Pulmonary artery endothelial cell (primary cell): ENCODE measurements at regions not wholly inside any gene's neighbourhood (a gene's known extent, or its start where the extent isn't known, plus 50 kb on each side); places are given as distances from the start of the nearest gene placed in this dataset.
"Not testable (repeated sequence)": the region's sequence is repeated elsewhere in the genome, so short reads cannot be mapped to it uniquely, and the experiment has no call there.

Experiments used
- DNase-seq: peaks from one replicate; pipeline ENCODE4 v3.0.0-alpha.2; 2011; ENCODE audit warnings: low read depth, low spot score

- no peak for DNase-seq
Measured at GRCh38 chr12:19901841-19902240, 462.5 kb downstream of the AEBP2 start.

GRCh38 chr12:19904819-19905218 lies 463.5 kb upstream of the PDE3A start:
- no peak for DNase-seq

DNA sequence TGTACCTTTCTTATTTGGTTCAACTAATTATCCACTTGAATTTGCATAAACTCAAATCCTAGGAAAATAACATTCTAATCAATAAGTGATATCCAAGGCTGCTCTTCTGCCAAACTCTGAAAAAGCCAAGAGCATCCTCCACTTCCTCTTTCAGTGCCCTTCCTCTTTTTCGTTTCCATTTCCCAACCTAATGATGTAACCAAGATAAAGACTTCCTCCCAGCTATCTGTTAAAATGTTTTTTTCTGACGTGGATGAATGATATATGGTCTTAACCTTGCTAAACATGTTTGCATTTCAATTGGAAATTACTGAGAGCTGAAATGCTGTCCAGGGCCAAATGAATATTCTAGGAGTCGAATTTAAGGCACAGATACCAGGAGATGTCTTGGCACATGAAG lies 459.5 kb upstream of the PDE3A start:
- no peak for DNase-seq

- DNase-seq: no peak
Measured at GRCh38 chr12:19909418-19909817, 458.9 kb upstream of the PDE3A start.

DNA sequence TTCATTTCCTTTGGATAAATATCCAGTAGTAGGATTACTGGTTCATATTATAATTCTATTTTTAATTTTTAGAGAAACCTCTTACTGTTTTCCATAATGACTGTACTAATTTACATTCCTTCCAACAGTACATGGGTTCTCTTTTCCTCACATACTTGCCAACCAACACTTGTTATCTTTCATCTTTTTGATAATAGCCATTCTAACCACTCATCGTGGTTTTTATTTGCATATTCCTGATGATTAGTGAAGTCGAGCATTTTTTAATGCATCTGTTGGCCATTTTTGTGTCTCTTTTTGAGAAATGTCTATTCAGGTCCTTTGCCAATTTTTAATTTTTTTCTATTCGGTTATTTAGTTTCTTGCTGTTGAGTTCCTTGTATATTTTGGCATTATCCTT lies 457.7 kb upstream of the PDE3A start:
- no peak for DNase-seq

- DNase-seq: no peak
Measured at GRCh38 chr12:19912991-19913390, 455.3 kb upstream of the PDE3A start.

DNA sequence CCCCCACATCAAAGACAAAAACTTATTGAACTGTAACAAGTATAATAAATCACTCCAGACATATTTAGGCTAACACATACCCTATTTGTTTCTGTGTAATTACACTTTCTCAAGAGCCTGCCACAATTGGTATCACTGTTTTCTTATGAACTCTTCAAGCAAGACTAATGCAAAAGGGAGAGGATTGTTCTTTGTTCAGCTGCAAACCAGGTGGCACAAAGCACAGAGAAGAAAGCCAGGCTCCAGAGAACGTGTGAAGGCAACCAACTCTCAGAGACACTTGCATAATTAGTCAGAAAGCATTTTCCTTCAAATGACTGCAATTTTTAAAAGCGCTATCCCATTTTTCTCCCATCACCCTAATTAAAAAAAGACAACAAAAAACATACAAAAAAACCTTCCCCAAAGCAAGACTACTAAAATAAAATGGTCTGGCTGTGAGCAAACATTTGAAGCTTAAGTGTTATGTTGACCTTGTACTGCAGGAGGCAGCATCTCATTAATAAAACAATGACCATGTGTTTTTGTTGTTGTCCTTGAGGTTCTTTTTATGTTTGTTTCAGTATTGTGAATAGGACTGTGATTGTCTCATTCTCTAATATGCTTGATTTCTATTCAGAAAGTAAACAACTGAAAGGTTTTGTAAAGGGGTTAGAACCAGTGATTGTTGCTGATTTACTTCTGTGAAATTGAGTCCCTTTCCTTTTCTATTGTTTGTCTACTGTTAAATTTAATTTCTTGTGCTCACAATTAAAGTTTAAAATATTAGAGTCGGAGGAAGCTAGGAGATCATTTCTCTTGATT lies 452.7 kb upstream of the PDE3A start:
- peak; percentile 36 for DNase-seq

- no peak for DNase-seq
Measured at GRCh38 chr12:19916196-19916753, 452.1 kb upstream of the PDE3A start.

DNA sequence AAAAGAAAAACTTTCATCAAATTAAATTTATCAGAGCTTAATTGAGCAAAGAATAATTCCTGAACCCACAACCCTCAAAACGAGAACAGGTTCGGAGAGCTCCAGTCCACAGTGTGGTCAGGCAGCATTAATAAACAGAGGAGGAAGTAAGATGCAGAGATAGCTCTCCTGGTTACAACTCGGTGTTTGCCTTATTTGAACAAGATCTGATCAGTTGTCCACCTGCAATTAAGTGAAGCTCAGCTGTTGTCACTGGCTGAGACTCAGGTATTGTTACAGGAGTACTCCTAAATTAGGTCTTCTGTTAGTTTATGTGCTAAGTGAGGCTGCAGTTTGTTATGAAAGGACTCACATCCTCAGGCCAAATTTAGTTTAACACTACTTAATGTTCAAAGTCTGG lies 451.4 kb upstream of the PDE3A start:
- no peak for DNase-seq

- DNase-seq: not testable (repeated sequence)
Measured at GRCh38 chr12:19921716-19922115, 446.6 kb upstream of the PDE3A start.

- no peak for DNase-seq
Measured at GRCh38 chr12:19922717-19923116, 445.6 kb upstream of the PDE3A start.

- no peak for DNase-seq
Measured at GRCh38 chr12:19924360-19924759, 444.0 kb upstream of the PDE3A start.

DNA sequence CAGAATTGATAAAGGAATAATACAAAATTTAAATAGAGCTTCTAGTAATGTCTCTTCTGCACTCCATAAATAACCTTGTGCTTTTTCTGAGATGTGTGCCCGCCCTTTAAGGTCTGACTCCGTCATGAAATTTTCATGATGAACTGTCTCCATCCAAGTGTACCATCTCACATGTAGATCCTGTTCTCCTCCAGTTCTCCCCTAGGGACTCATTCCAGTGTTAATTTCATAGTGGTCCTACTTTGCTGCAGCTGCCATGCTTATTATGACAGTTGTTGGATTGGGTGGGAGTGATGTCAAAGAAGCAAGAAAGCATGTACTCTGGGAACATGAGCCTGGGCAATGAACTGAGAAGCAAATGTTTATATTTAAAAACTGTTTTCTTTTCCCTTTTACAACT lies 442.5 kb upstream of the PDE3A start:
- DNase-seq: no peak

- DNase-seq: no peak
Measured at GRCh38 chr12:19926266-19926665, 442.1 kb upstream of the PDE3A start.

DNA sequence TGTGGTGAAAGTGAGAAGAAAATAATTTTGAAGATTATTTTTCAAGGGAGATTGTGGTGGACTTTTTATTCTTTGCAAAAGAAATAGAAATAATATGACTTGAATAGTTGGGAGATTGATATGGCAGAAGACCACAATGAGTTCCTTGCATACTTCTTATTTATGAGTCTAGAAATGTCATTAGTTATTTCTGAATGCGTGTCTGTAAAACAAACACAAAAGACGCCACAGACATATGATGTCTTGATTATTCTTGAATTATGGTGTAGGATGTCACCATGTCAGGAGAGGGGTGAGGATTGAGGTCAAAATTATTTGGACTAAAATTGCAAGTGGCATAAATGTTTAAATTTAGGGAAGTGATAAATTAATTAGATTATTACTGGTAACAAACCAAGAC lies 440.7 kb upstream of the PDE3A start:
- no peak for DNase-seq

- no peak for DNase-seq
Measured at GRCh38 chr12:19932413-19932812, 435.9 kb upstream of the PDE3A start.

- DNase-seq: no peak
Measured at GRCh38 chr12:19933924-19934323, 434.4 kb upstream of the PDE3A start.

- no peak for DNase-seq
Measured at GRCh38 chr12:19937161-19937560, 431.2 kb upstream of the PDE3A start.

DNA sequence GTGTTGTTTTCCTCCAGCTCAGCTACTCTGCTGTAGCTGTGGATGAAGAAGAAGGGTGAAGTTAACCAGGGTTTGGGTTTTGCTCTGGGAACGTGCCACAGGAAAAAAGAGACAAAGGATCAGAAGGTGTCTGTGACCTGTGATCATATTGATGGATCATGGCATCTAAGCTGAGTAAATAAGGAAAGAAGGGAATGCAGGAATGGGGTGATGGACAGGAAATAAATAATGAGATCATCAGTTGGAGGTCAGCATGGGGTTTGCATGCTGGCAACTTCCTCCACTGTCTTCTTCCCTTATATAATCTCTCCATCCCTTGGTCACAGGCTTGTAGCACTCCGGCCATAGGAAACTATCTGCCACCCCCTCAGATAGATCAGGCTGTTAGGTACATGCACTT lies 430.3 kb upstream of the PDE3A start:
- no peak for DNase-seq

DNA sequence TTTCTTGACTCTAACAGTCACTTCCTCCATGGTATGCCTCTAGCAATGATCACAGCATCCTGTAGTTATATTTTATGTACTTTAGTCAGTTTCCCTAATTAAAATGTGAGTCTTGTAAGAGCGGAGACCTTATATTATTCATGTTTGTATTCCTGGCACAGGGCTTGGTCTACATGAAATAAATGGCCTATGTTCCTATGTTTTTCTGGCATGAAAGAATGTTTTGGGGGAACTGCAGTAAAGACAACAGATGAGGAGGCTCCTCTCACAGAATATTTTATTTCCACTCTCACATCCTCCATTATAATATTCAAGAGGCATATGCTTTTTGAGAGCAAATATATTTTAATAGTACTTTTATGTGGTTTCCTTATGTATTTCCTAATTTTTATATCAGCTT lies 429.8 kb upstream of the PDE3A start:
- no peak for DNase-seq

GRCh38 chr12:19940267-19940666 lies 428.1 kb upstream of the PDE3A start:
- DNase-seq: no peak

GRCh38 chr12:19941096-19941495 lies 427.2 kb upstream of the PDE3A start:
- no peak for DNase-seq
